Keratinocyte (primary cell): ENCODE measurements at regions not wholly inside any gene's neighbourhood (a gene's known extent, or its start where the extent isn't known, plus 50 kb on each side); places are given as distances from the start of the nearest gene placed in this dataset.

Experiments used
- DNase-seq: peaks from one replicate; pipeline ENCODE4 v3.0.0-alpha.2; 2011; ENCODE audit warnings: low read depth, missing footprints, low spot score
- FAIRE-seq: peaks from 2 replicates; lab custom pipeline; 2011; peaks lifted over from hg19 to GRCh38; lab: Jason Lieb, UNC
- H2AFZ ChIP-seq: 2 replicates; pipeline ENCODE4 v1.6.0; 2012; ENCODE audit warnings: low read length, control low read depth, inconsistent platforms; ENCODE audit not compliant: control insufficient read depth
- H3K27ac ChIP-seq: 2 replicates; pipeline ENCODE4 v1.5.1; 2011; ENCODE audit warnings: low read length; ENCODE audit not compliant: control insufficient read depth, insufficient read depth
- H3K27me3 ChIP-seq: 3 replicates; pipeline ENCODE4 v1.6.0; 2011; ENCODE audit warnings: low read length; ENCODE audit not compliant: control insufficient read depth, insufficient read depth; ENCODE audit errors: extremely low read depth
- H3K36me3 ChIP-seq, 2 experiments: 2 replicates in 1 of 2; 3 replicates in 1 of 2; pipeline ENCODE4 v1.5.1; 2011; ENCODE audit warnings: low read length in 2 of 2, mild to moderate bottlenecking in 1 of 2; ENCODE audit not compliant: control insufficient read depth in 2 of 2, insufficient read depth in 2 of 2; ENCODE audit errors: extremely low read depth in 1 of 2
- H3K4me1 ChIP-seq: 3 replicates; pipeline ENCODE4 v1.5.1; 2011; ENCODE audit warnings: low read length; ENCODE audit not compliant: control insufficient read depth, insufficient read depth; ENCODE audit errors: extremely low read depth
- H3K4me2 ChIP-seq: 3 replicates; pipeline ENCODE4 v1.6.0; 2011; ENCODE audit warnings: low read depth, low read length; ENCODE audit not compliant: control insufficient read depth, insufficient read depth; ENCODE audit errors: extremely low read depth
- H3K4me3 ChIP-seq, 3 experiments: fragments of 200-600 bp in 1 of 3; sonication (generic) in 1 of 3; 2 replicates in 2 of 3; 3 replicates in 1 of 3; pipeline ENCODE4 v1.5.1; 2011 to 2016; ENCODE audit warnings: low read length in 3 of 3, mild to moderate bottlenecking in 3 of 3, control low read depth in 2 of 3, inconsistent platforms in 1 of 3, low read depth in 1 of 3, mixed read lengths in 1 of 3, mixed run types in 1 of 3, moderate library complexity in 1 of 3; ENCODE audit not compliant: control insufficient read depth in 2 of 3, insufficient read depth in 2 of 3; ENCODE audit errors: extremely low read depth in 1 of 3
- H3K79me2 ChIP-seq: 2 replicates; pipeline ENCODE4 v1.6.0; 2012; ENCODE audit warnings: low read length; ENCODE audit not compliant: control insufficient read depth, insufficient read depth
- H3K9ac ChIP-seq: 3 replicates; pipeline ENCODE4 v1.6.0; 2011; ENCODE audit warnings: low read length; ENCODE audit not compliant: control insufficient read depth, insufficient read depth; ENCODE audit errors: extremely low read depth
- H3K9me1 ChIP-seq: 3 replicates; pipeline ENCODE4 v1.6.0; 2011; ENCODE audit warnings: low read length; ENCODE audit not compliant: control insufficient read depth, insufficient read depth; ENCODE audit errors: extremely low read depth
- H3K9me3 ChIP-seq: 2 replicates; pipeline ENCODE4 v1.5.1; 2012; ENCODE audit warnings: low read depth, low read length; ENCODE audit not compliant: control insufficient read depth
- H4K20me1 ChIP-seq: 3 replicates; pipeline ENCODE4 v1.6.0; 2011; ENCODE audit warnings: low read length; ENCODE audit not compliant: control insufficient read depth, insufficient read depth; ENCODE audit errors: extremely low read depth
- CTCF ChIP-seq, 3 experiments: IDR thresholded peaks in 1 of 3; conservative IDR thresholded peaks in 1 of 3; optimal IDR thresholded peaks in 1 of 3; 2 replicates in 2 of 3; 3 replicates in 1 of 3; pipeline versions ENCODE3 to v1.5.1; 2011; ENCODE audit warnings: low read length in 3 of 3, mild to moderate bottlenecking in 3 of 3, moderate library complexity in 2 of 3, control low read depth in 1 of 3, inconsistent platforms in 1 of 3; ENCODE audit not compliant: insufficient read depth in 2 of 3; ENCODE audit errors: extremely low read depth in 1 of 3
- EZH2 ChIP-seq: IDR thresholded peaks from one replicate; pipeline ENCODE4 v1.6.1; 2012; ENCODE audit warnings: inconsistent platforms, mild to moderate bottlenecking, low read length, moderate library complexity
- dilution Hi-C: fragments of 300-500 bp; cut with MboI; formaldehyde crosslinking; loops from one replicate; pipeline ENCODE4 v1.7.0; 2020; ENCODE audit warnings: low sequenced_read_pairs; ENCODE audit not compliant: extremely low pct_ligation_motif_present

GRCh38 chr1:55446351-55446750 lies 231.2 kb upstream of the USP24 start:
- Histone ChIP-seq H3K9me1 (no peaks in the 10 kb centered on the region), H4K20me1 (no peaks in the 10 kb centered on the region), H3K9ac (no peak overlapping the region), H3K27ac (no peak overlapping the region), H3K4me1 (no peaks in the 10 kb centered on the region), H3K36me3 (no peaks in the 10 kb centered on the region), H3K4me3 (no peak overlapping the region), H2AFZ (no peak overlapping the region), H3K79me2 (no peaks in the 10 kb centered on the region), H3K4me2 (no peak overlapping the region), H3K27me3 (no peaks in the 10 kb centered on the region), H3K9me3 (no peaks in the 10 kb centered on the region)
- no peak for FAIRE-seq
- dilution Hi-C loops = no loop called here
- no peak for DNase-seq
- TF ChIP-seq EZH2 = no peak
- TF ChIP-seq CTCF (optimal IDR thresholded peaks at IDR 0.05 in 1 of 3, IDR thresholded peaks at IDR 0.05 in 1 of 3, conservative IDR thresholded peaks at IDR 0.05 in 1 of 3; ENCODE audit: extremely low read depth in 1 of 3, insufficient read depth in 2 of 3, low read length in 3 of 3) = no peak

GRCh38 chr1:55445416-55445815 lies 230.3 kb upstream of the USP24 start:
- no peak for FAIRE-seq
- Histone ChIP-seq H3K27me3 (no peaks in the 10 kb centered on the region), H3K4me3 (no peak overlapping the region), H4K20me1 (no peaks in the 10 kb centered on the region), H2AFZ (no peak overlapping the region), H3K27ac (no peak overlapping the region), H3K9ac (no peak overlapping the region), H3K36me3 (no peaks in the 10 kb centered on the region), H3K9me3 (no peaks in the 10 kb centered on the region), H3K9me1 (no peaks in the 10 kb centered on the region), H3K79me2 (no peaks in the 10 kb centered on the region), H3K4me1 (no peaks in the 10 kb centered on the region), H3K4me2 (no peak overlapping the region)
- no peak for TF ChIP-seq CTCF (optimal IDR thresholded peaks at IDR 0.05 in 1 of 3, IDR thresholded peaks at IDR 0.05 in 1 of 3, conservative IDR thresholded peaks at IDR 0.05 in 1 of 3; ENCODE audit: extremely low read depth in 1 of 3, insufficient read depth in 2 of 3, low read length in 3 of 3)
- TF ChIP-seq EZH2 = no peak
- DNase-seq = no peak
- dilution Hi-C loops = no loop called here
